ENCODE measurements at regions not wholly inside any gene's neighbourhood (a gene's known extent, or its start where the extent isn't known, plus 50 kb on each side); places are given as distances from the start of the nearest gene placed in this dataset.

- H3K4me3 ChIP-seq (ENCODE audit: low read depth, low read length): no peak overlapping the region
- no peaks in the 10 kb centered on the region for H3K9me3 ChIP-seq (ENCODE audit: control insufficient read depth, insufficient read depth, low read depth, low read length)
- no peak overlapping the region for H3K27ac ChIP-seq (ENCODE audit: extremely low read depth, low read depth, low read length)
- no peaks in the 10 kb centered on the region for H3K36me3 ChIP-seq (ENCODE audit: control insufficient read depth in 2 of 2, insufficient read depth in 1 of 2, low read length in 2 of 2)
- TF ChIP-seq ZXDB (tag by site-specific recombination; IDR thresholded peaks at IDR 0.05) (no peak), ZNF394 (tag by site-specific recombination; IDR thresholded peaks at IDR 0.05; ENCODE audit: borderline replicate concordance) (no peak), IKZF3 (tag by site-specific recombination; IDR thresholded peaks at IDR 0.05) (no peak), KLF9 (tag by site-specific recombination; IDR thresholded peaks at IDR 0.05; ENCODE audit: low read depth) (no peak), ZNF837 (tag by site-specific recombination; IDR thresholded peaks at IDR 0.05) (no peak)
- TF ChIP-seq, protein P1, sequence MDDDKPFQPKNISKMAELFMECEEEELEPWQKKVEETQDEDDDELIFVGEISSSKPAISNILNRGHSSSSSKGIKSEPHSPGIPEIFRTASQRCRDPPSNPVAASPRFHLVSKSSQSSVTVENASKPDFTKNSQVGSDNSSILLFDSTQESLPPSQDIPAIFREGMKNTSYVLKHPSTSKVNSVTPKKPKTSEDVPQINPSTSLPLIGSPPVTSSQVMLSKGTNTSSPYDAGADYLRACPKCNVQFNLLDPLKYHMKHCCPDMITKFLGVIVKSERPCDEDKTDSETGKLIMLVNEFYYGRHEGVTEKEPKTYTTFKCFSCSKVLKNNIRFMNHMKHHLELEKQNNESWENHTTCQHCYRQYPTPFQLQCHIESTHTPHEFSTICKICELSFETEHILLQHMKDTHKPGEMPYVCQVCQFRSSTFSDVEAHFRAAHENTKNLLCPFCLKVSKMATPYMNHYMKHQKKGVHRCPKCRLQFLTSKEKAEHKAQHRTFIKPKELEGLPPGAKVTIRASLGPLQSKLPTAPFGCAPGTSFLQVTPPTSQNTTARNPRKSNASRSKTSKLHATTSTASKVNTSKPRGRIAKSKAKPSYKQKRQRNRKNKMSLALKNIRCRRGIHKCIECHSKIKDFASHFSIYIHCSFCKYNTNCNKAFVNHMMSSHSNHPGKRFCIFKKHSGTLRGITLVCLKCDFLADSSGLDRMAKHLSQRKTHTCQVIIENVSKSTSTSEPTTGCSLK (tag by site-specific recombination; IDR thresholded peaks at IDR 0.05): no peak
- no peaks in the 10 kb centered on the region for H3K4me1 ChIP-seq (ENCODE audit: control insufficient read depth, insufficient read depth, low read length)
- POLR2A ChIA-PET: no interaction called here
- CTCF ChIA-PET: no interaction called here
These were observed 78.8 kb upstream of the VOPP1 start for GRCh38 chr7:55651057-55651456.

DNA sequence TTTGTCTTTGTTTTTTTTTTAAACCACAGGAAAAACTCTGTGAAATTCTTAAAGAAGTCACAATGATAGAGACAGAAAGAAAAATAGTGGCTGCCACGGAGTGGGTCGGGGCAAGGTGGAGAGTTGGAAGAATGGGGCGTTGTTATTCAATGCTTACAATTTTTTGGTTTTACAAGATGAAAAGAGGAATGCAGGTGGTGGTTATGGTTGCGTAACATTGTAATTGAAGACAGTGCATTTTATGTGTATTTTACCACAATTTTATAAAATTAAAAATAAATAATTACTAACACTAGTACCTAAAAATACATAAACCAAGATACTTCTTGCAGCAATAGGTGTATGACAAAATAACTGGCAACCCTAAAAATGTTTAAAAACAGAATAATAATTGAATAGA, 76.9 kb upstream of the VOPP1 start:
- TF ChIP-seq HOXC10 (CRISPR knock-in tag; IDR thresholded peaks at IDR 0.05) (no peak), TSHZ1 (tag by site-specific recombination; IDR thresholded peaks at IDR 0.05; ENCODE audit: borderline replicate concordance) (no peak), BCL11B (tag by site-specific recombination; IDR thresholded peaks at IDR 0.05; ENCODE audit: low read depth) (no peak), ZNF707 (tag by site-specific recombination; IDR thresholded peaks at IDR 0.05) (no peak), ZNF621 (tag by site-specific recombination; IDR thresholded peaks at IDR 0.05) (no peak), ZNF157 (tag by site-specific recombination; IDR thresholded peaks at IDR 0.05) (no peak), ZNF610 (tag by site-specific recombination; IDR thresholded peaks at IDR 0.05; ENCODE audit: borderline replicate concordance) (no peak), ZNF654 (tag by site-specific recombination; IDR thresholded peaks at IDR 0.05; ENCODE audit: low read depth) (no peak), ZNF776 (tag by site-specific recombination; IDR thresholded peaks at IDR 0.05; ENCODE audit: borderline replicate concordance) (no peak), ZBTB7A (tag by site-specific recombination; IDR thresholded peaks at IDR 0.05; ENCODE audit: low read depth) (no peak), KLF16 (tag by site-specific recombination; IDR thresholded peaks at IDR 0.05) (no peak), SCRT1 (tag by site-specific recombination; IDR thresholded peaks at IDR 0.05; ENCODE audit: borderline replicate concordance) (no peak), ZNF433 (tag by site-specific recombination; IDR thresholded peaks at IDR 0.05; ENCODE audit: low read depth) (no peak), GLI2 (tag by site-specific recombination; IDR thresholded peaks at IDR 0.05; ENCODE audit: borderline replicate concordance, low read depth) (no peak), ZNF596 (tag by site-specific recombination; IDR thresholded peaks at IDR 0.05) (no peak), ZBTB1 (tag by site-specific recombination; IDR thresholded peaks at IDR 0.05) (no peak), TRIM28 (IDR thresholded peaks at IDR 0.05; ENCODE audit: borderline replicate concordance, low read length) (no peak), ZNF777 (tag by site-specific recombination; IDR thresholded peaks at IDR 0.05; ENCODE audit: borderline replicate concordance) (no peak), ZNF529 (tag by site-specific recombination; IDR thresholded peaks at IDR 0.05; ENCODE audit: insufficient replicate concordance) (no peak), KLF17 (tag by site-specific recombination; IDR thresholded peaks at IDR 0.05) (no peak)
- Histone ChIP-seq H3K4me3 (ENCODE audit: low read depth, low read length) (no peak overlapping the region), H3K4me1 (ENCODE audit: control insufficient read depth, insufficient read depth, low read length) (no peaks in the 10 kb centered on the region), H3K9me3 (ENCODE audit: control insufficient read depth, insufficient read depth, low read depth, low read length) (no peaks in the 10 kb centered on the region), H3K36me3 (ENCODE audit: control insufficient read depth in 2 of 2, insufficient read depth in 1 of 2, low read length in 2 of 2) (no peaks in the 10 kb centered on the region), H3K27ac (ENCODE audit: extremely low read depth, low read depth, low read length) (no peak overlapping the region)
- ChIA-PET POLR2A (no interaction called here), CTCF (interaction anchor here (1.4 kb wide), 1 partner anchor 8 kb away, joined by 3 read pairs; no protein-coding TSS in a partner anchor)
